Natural killer cell (primary cell): ENCODE measurements at regions not wholly inside any gene's neighbourhood (a gene's known extent, or its start where the extent isn't known, plus 50 kb on each side); places are given as distances from the start of the nearest gene placed in this dataset.

ENCODE experiments used
- ATAC-seq, 3 donors: fragments of 150-1000 bp in 2 of 3; fragments of 200-7000 bp in 1 of 3; cut with Tn5 transposase; 1 replicate in 1 of 3; 2 replicates in 2 of 3; pipeline ENCODE4 v1.10.0; 2021; ENCODE audit warnings: mild to moderate bottlenecking in 2 of 3, moderate library complexity in 2 of 3
- DNase-seq, 2 donors: peaks; one replicate each; pipeline versions ENCODE4 v3.0.0 to v3.0.0-alpha.2; 2013 to 2021; ENCODE audit warnings: mixed read lengths in 1 of 2
- H3K27ac ChIP-seq: one replicate; pipeline ENCODE4 v1.5.1; 2013; ENCODE audit warnings: mild to moderate bottlenecking, low read length
- H3K27me3 ChIP-seq: one replicate; pipeline ENCODE4 v1.6.1; 2013; ENCODE audit warnings: low read length; ENCODE audit not compliant: control insufficient read depth, insufficient read depth
- H3K36me3 ChIP-seq: one replicate; pipeline ENCODE4 v1.6.1; 2013; ENCODE audit warnings: low read length; ENCODE audit not compliant: control insufficient read depth, insufficient read depth
- H3K4me1 ChIP-seq: one replicate; pipeline ENCODE4 v1.6.1; 2013; ENCODE audit warnings: low read length; ENCODE audit not compliant: control insufficient read depth, insufficient read depth
- H3K4me3 ChIP-seq: one replicate; pipeline ENCODE4 v1.5.1; 2013; ENCODE audit warnings: low read length
- H3K9me3 ChIP-seq: one replicate; pipeline ENCODE4 v1.6.1; 2013; ENCODE audit warnings: low read length; ENCODE audit not compliant: control insufficient read depth, insufficient read depth
- H3K27ac Mint-ChIP-seq, 2 donors: one replicate each; pipeline ENCODE4 v1.8.0; 2022; ENCODE audit warnings: mild to moderate bottlenecking in 2 of 2, mixed read lengths in 2 of 2, moderate library complexity in 1 of 2
- H3K27me3 Mint-ChIP-seq, 2 donors: one replicate each; pipeline ENCODE4 v1.8.0; 2022; ENCODE audit warnings: low read depth in 2 of 2, mixed read lengths in 2 of 2
- H3K36me3 Mint-ChIP-seq: one replicate; pipeline ENCODE4 v1.8.0; 2022; ENCODE audit warnings: mixed read lengths
- H3K4me1 Mint-ChIP-seq, 2 donors: one replicate each; pipeline ENCODE4 v1.8.0; 2022; ENCODE audit warnings: mixed read lengths in 2 of 2
- H3K4me3 Mint-ChIP-seq: one replicate; pipeline ENCODE4 v1.8.0; 2022; ENCODE audit warnings: mild to moderate bottlenecking, moderate library complexity, mixed read lengths
- H3K9me3 Mint-ChIP-seq, 2 donors: one replicate each; pipeline ENCODE4 v1.8.0; 2022; ENCODE audit warnings: mixed read lengths in 2 of 2
- WGBS: methylation state at CpG from one replicate; pipeline ENCODE4 v1.1.7; 2013; ENCODE audit warnings: missing lambda C conversion rate; ENCODE audit not compliant: insufficient coverage; 5-methylcytosine and 5-hydroxymethylcytosine counted together
- intact Hi-C: fragments of 100-400 bp; cut with micrococcal nuclease; formaldehyde crosslinking; loops from one replicate; pipeline ENCODE4 v1.14.2; 2022
- TF ChIP-seq, protein P1 (sequence below): fragments of 200-600 bp; IDR thresholded peaks from one replicate; pipeline ENCODE4 v1.8.0; 2022; ENCODE audit warnings: antibody characterized with exemption

DNA sequence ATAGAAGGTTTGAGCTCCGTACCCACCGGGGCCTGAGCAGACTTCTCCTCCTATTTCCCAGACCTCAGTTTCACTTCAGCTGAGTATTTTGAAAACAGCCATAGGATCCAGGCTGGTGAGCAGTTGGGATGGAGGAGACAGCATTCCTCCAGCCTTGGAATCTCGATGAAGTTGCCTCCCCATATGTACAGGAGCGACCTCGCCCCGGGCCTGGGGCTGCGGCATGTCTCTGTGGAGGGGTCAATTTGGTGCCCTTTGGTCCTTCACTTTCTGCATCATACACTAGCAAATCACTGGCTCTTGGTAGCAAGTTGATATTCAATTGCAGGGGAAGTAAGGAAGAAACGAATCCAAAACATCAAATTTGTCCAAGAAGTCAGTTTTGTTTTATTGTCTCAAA lies 402.0 kb upstream of the IRX4 start:
- no peaks in the 10 kb centered on the region for H3K4me1 ChIP-seq
- intact Hi-C loops, result no loop called here
- ATAC-seq (no peak), DNase-seq (no peak)
- no peak overlapping the region for H3K27ac ChIP-seq
- Mint-ChIP-seq H3K4me3 (no peak overlapping the region), H3K27me3 (no peaks in the 10 kb centered on the region), H3K36me3 (no peaks in the 10 kb centered on the region), H3K4me1 (no peaks in the 10 kb centered on the region), H3K9me3 (peaks cover 0 to 6% of the 10 kb centered on the region in 2 donors), H3K27ac (no peak overlapping the region)
- H3K36me3 ChIP-seq, result no peaks in the 10 kb centered on the region
- TF ChIP-seq, protein P1, sequence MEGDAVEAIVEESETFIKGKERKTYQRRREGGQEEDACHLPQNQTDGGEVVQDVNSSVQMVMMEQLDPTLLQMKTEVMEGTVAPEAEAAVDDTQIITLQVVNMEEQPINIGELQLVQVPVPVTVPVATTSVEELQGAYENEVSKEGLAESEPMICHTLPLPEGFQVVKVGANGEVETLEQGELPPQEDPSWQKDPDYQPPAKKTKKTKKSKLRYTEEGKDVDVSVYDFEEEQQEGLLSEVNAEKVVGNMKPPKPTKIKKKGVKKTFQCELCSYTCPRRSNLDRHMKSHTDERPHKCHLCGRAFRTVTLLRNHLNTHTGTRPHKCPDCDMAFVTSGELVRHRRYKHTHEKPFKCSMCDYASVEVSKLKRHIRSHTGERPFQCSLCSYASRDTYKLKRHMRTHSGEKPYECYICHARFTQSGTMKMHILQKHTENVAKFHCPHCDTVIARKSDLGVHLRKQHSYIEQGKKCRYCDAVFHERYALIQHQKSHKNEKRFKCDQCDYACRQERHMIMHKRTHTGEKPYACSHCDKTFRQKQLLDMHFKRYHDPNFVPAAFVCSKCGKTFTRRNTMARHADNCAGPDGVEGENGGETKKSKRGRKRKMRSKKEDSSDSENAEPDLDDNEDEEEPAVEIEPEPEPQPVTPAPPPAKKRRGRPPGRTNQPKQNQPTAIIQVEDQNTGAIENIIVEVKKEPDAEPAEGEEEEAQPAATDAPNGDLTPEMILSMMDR, result no peak
- H3K4me3 ChIP-seq, result no peak overlapping the region
- H3K9me3 ChIP-seq, result peaks cover 3% of the 10 kb centered on the region
- H3K27me3 ChIP-seq, result no peaks in the 10 kb centered on the region
- 86% methylated on average over 8 of the region's 8 CpGs for WGBS

DNA sequence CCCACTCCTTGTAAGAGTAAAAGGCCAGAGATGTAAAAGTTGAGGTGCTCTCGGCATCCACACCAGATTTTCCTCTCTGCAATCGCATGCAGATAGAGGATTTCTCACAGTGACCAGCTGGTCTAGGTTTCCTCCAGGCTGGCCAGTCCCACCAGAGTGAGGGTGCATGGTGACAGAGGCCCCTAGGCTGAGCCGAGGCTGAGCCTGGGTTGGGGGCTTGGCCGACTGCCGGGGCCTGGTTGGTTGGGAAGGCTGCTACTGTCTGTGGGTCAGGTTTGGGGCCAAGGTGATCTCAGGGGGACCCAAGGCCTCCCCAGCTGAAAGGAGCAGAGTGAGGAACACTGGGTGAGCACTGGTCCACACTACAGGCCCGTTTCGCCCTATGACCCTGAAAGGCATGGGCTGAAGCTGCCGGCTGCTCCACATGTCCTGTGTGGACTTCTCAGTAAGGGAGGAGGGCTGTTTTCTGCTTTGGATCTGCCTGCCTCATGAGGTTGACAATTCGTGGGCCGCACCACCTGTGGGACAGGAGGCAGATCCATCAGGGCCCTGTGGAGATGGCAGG lies 400.8 kb upstream of the IRX4 start:
- TF ChIP-seq, protein P1, result no peak
- H3K27ac Mint-ChIP-seq, result no peak overlapping the region
- no peaks in the 10 kb centered on the region for H3K36me3 ChIP-seq
- no peak overlapping the region for H3K4me3 ChIP-seq
- intact Hi-C loops, result no loop called here
- no peaks in the 10 kb centered on the region for H3K27me3 Mint-ChIP-seq
- H3K4me3 Mint-ChIP-seq, result no peak overlapping the region
- peaks cover 0 to 6% of the 10 kb centered on the region in 2 donors for H3K9me3 Mint-ChIP-seq
- DNase-seq, result no peak
- no peaks in the 10 kb centered on the region for H3K27me3 ChIP-seq
- peaks cover 3% of the 10 kb centered on the region for H3K9me3 ChIP-seq
- H3K27ac ChIP-seq, result no peak overlapping the region
- no peaks in the 10 kb centered on the region for H3K4me1 Mint-ChIP-seq
- H3K4me1 ChIP-seq, result no peaks in the 10 kb centered on the region
- ATAC-seq, result no peak
- 88% methylated on average over 10 of the region's 10 CpGs for WGBS
- no peaks in the 10 kb centered on the region for H3K36me3 Mint-ChIP-seq

DNA sequence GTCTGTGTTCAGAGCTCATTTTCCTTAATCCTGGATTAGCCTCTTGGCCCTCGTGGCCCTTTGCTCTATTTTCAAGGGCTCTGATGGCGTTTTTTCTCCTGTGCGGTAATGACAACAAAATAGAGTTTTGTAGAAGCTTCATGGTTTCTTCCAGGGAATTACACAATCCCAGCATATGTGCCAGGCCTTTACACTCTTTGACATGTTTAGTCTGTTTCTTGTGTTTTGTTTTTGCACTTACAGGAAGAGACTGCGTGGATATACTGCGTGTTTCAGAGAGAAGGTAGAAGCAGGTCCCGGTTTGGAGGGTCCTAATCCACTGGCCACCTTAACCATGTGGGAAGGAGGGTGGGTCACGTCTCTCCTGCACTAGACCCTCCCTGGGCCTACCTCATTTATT lies 400.2 kb upstream of the IRX4 start:
- Mint-ChIP-seq H3K4me3 (no peak overlapping the region), H3K4me1 (no peaks in the 10 kb centered on the region), H3K27me3 (no peaks in the 10 kb centered on the region), H3K27ac (no peak overlapping the region), H3K9me3 (peaks cover 0 to 6% of the 10 kb centered on the region in 2 donors), H3K36me3 (no peaks in the 10 kb centered on the region)
- H3K4me1 ChIP-seq, result no peaks in the 10 kb centered on the region
- H3K27ac ChIP-seq, result no peak overlapping the region
- no peak for DNase-seq
- TF ChIP-seq, protein P1, result no peak
- H3K9me3 ChIP-seq, result peaks cover 3% of the 10 kb centered on the region
- ATAC-seq, result no peak
- 83% methylated on average over 6 of the region's 7 CpGs for WGBS
- H3K4me3 ChIP-seq, result no peak overlapping the region
- H3K36me3 ChIP-seq, result no peaks in the 10 kb centered on the region
- no peaks in the 10 kb centered on the region for H3K27me3 ChIP-seq
- intact Hi-C loops, result no loop called here

DNA sequence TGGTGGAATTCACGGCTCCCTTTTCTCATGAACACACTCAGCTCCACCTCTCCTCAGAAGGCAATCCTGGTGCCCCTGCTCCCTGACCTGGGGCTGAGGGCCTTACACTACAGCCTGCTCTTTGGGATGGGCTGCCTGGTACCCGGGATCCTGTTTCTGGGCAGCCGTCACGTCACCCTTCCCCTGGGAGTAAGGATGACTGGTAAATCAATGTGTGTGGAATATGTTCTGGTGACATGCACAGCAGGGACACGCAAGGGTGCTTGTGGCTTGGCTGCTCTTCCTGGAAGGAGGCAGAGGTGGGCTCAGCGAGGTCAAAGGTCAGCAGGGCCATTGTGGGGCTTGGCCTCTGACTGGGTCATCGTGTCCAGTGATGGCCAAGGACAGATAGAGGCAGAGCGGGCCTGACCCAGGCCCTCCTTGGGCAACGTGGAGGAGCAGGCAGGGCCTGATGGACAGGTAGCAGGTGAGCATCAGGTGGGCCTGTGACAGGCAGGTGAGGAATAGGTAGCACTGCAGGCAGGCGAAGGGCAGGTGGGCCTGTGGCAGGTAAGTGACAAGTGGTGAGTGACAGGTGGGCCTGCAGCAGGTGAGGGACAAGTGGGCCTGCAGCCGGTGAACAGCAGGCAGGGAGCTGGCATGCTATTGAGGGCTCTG lies 399.4 kb upstream of the IRX4 start:
- no peak overlapping the region for H3K27ac ChIP-seq
- intact Hi-C loops, result no loop called here
- no peaks in the 10 kb centered on the region for H3K36me3 Mint-ChIP-seq
- H3K4me3 Mint-ChIP-seq, result no peak overlapping the region
- H3K4me1 ChIP-seq, result no peaks in the 10 kb centered on the region
- H3K27me3 Mint-ChIP-seq, result no peaks in the 10 kb centered on the region
- H3K27ac Mint-ChIP-seq, result no peak overlapping the region
- H3K27me3 ChIP-seq, result no peaks in the 10 kb centered on the region
- H3K4me3 ChIP-seq, result no peak overlapping the region
- TF ChIP-seq, protein P1, result no peak
- H3K36me3 ChIP-seq, result no peaks in the 10 kb centered on the region
- no peak for DNase-seq
- WGBS, result 75% methylated on average over 11 of the region's 11 CpGs
- no peak for ATAC-seq
- no peaks in the 10 kb centered on the region for H3K4me1 Mint-ChIP-seq
- H3K9me3 ChIP-seq, result no peaks in the 10 kb centered on the region
- peaks cover 0 to 6% of the 10 kb centered on the region in 2 donors for H3K9me3 Mint-ChIP-seq
